SK-N-SH (cell line): ENCODE measurements at regions not wholly inside any gene's neighbourhood (a gene's known extent, or its start where the extent isn't known, plus 50 kb on each side); places are given as distances from the start of the nearest gene placed in this dataset.

Source experiments
- CTCF ChIA-PET: fragments of 300-600, 350-600 bp; formaldehyde crosslinking; extraction: SDS; loops from one replicate; lab custom pipeline; 2021; lab: Yijun Ruan, JAX
- POLR2A ChIA-PET: fragments of 350-600 bp; sonication (Branson Sonifier 250); formaldehyde crosslinking; extraction: SDS; loops from one replicate; lab custom pipeline; 2020; ENCODE audit warnings: antibody characterized with exemption, inconsistent platforms; lab: Yijun Ruan, JAX
- DNase-seq: peaks from one replicate; pipeline ENCODE4 v3.0.0; 2012
- H2AFZ ChIP-seq: fragments of 200-600 bp; sonication (generic); 2 replicates; pipeline ENCODE4 v1.8.1; 2016; ENCODE audit warnings: antibody characterized with exemption, mild to moderate bottlenecking, low read depth
- H3F3A ChIP-seq: fragments of 200-600 bp; sonication (generic); replicated peaks from 2 replicates; pipeline ENCODE3; 2016; ENCODE audit warnings: antibody characterized with exemption, mild to moderate bottlenecking; ENCODE audit not compliant: insufficient read depth
- H3K27ac ChIP-seq, 2 experiments: fragments of 200-500 bp in 1 of 2; fragments of 200-600 bp in 1 of 2; sonication (Bioruptor generic) in 1 of 2; sonication (generic), shearing (Covaris generic) in 1 of 2; 2 replicates each; pipeline versions ENCODE4 v1.5.1 to v1.6.1; 2014 to 2016; ENCODE audit warnings: low read depth in 2 of 2, inconsistent platforms in 1 of 2, low read length in 1 of 2, mild to moderate bottlenecking in 1 of 2, mixed read lengths in 1 of 2
- H3K27me3 ChIP-seq: fragments of 200-600 bp; sonication (generic), shearing (Covaris generic); 2 replicates; pipeline ENCODE4 v1.6.1; 2016; ENCODE audit warnings: mixed run types; ENCODE audit not compliant: insufficient read depth
- H3K36me3 ChIP-seq, 2 experiments: fragments of 200-500 bp in 1 of 2; fragments of 200-600 bp in 1 of 2; sonication (Bioruptor generic) in 1 of 2; sonication (generic) in 1 of 2; replicated peaks in 1 of 2; 2 replicates each; pipeline versions ENCODE3 to v1.5.1; 2014 to 2016; ENCODE audit warnings: low read length in 1 of 2, mild to moderate bottlenecking in 1 of 2; ENCODE audit not compliant: insufficient read depth in 2 of 2, control insufficient read depth in 1 of 2
- H3K4me1 ChIP-seq, 2 experiments: fragments of 200-500 bp in 1 of 2; fragments of 200-600 bp in 1 of 2; sonication (Bioruptor generic) in 1 of 2; sonication (generic), shearing (Covaris generic) in 1 of 2; 2 replicates each; pipeline versions ENCODE4 v1.5.1 to v1.6.1; 2014 to 2016; ENCODE audit warnings: low read depth in 1 of 2, low read length in 1 of 2, mixed run types in 1 of 2; ENCODE audit not compliant: insufficient read depth in 2 of 2, control insufficient read depth in 1 of 2
- H3K4me2 ChIP-seq: fragments of 200-600 bp; sonication (generic), shearing (Covaris generic); 2 replicates; pipeline ENCODE4 v1.6.1; 2017; ENCODE audit warnings: mixed run types
- H3K4me3 ChIP-seq, 2 experiments: fragments of 200-500 bp in 1 of 2; fragments of 200-600 bp in 1 of 2; sonication (Bioruptor generic) in 1 of 2; sonication (generic), shearing (Covaris generic) in 1 of 2; 2 replicates each; pipeline versions ENCODE4 v1.5.1 to v1.8.1; 2014 to 2016; ENCODE audit warnings: low read depth in 2 of 2, inconsistent platforms in 1 of 2, low read length in 1 of 2, mild to moderate bottlenecking in 1 of 2, mixed read lengths in 1 of 2, moderate library complexity in 1 of 2
- H3K79me2 ChIP-seq: fragments of 200-600 bp; sonication (generic); 2 replicates; pipeline ENCODE4 v1.8.1; 2017; ENCODE audit warnings: mild to moderate bottlenecking; ENCODE audit not compliant: insufficient read depth
- H3K9ac ChIP-seq: fragments of 200-600 bp; sonication (generic); 2 replicates; pipeline ENCODE4 v1.6.1; 2017; ENCODE audit warnings: mixed run types
- H3K9me2 ChIP-seq: fragments of 200-600 bp; sonication (generic); 2 replicates; pipeline ENCODE4 v1.6.1; 2017; ENCODE audit warnings: mixed run types
- H3K9me3 ChIP-seq: fragments of 200-600 bp; sonication (generic); 2 replicates; pipeline ENCODE4 v1.6.1; 2017; ENCODE audit warnings: mixed run types, mild to moderate bottlenecking, moderate library complexity
- H4K20me1 ChIP-seq: fragments of 200-600 bp; sonication (generic); 2 replicates; pipeline ENCODE4 v1.6.1; 2017; ENCODE audit warnings: mild to moderate bottlenecking, mixed run types; ENCODE audit not compliant: insufficient read depth
- ELF1 ChIP-seq: IDR thresholded peaks from 2 replicates; pipeline ENCODE4 v1.4.0; 2012
- EP300 ChIP-seq, 2 experiments: IDR thresholded peaks; 2 replicates each; pipeline versions ENCODE4 v1.4.0 to v1.6.1; 2012; ENCODE audit warnings: borderline replicate concordance in 1 of 2, low read depth in 1 of 2, low read length in 1 of 2
- FOXJ3 ChIP-seq: sonication (generic); formaldehyde crosslinking; IDR thresholded peaks from 2 replicates; pipeline ENCODE4 v1.5.1; 2020; ENCODE audit warnings: mild to moderate bottlenecking, missing genetic modification reagents
- MXI1 ChIP-seq: IDR thresholded peaks from 2 replicates; pipeline ENCODE4 v1.6.1; 2012; ENCODE audit warnings: mild to moderate bottlenecking, low read depth, low read length, improper control_type of control experiment
- NRF1 ChIP-seq: IDR thresholded peaks from 2 replicates; pipeline ENCODE4 v1.6.1; 2012; ENCODE audit warnings: low read depth, mild to moderate bottlenecking, low read length
- RAD21 ChIP-seq: IDR thresholded peaks from 2 replicates; pipeline ENCODE4 v1.6.1; 2012; ENCODE audit warnings: mild to moderate bottlenecking, low read length
- RCOR1 ChIP-seq: fragments of 150-350 bp; IDR thresholded peaks from 2 replicates; pipeline ENCODE4 v1.6.1; 2017; ENCODE audit warnings: antibody characterized with exemption, low read length
- RFX5 ChIP-seq: IDR thresholded peaks from 2 replicates; pipeline ENCODE4 v1.6.1; 2012; ENCODE audit warnings: mild to moderate bottlenecking, improper control_type of control experiment, low read length
- RXRA ChIP-seq: IDR thresholded peaks from 2 replicates; pipeline ENCODE4 v1.4.0; 2012; ENCODE audit warnings: low read depth, mild to moderate bottlenecking, borderline replicate concordance
- SIN3A ChIP-seq: IDR thresholded peaks from 2 replicates; pipeline ENCODE4 v1.6.1; 2012; ENCODE audit warnings: low read depth, mild to moderate bottlenecking, low read length, moderate library complexity, borderline replicate concordance
- SMC3 ChIP-seq: IDR thresholded peaks from 2 replicates; pipeline ENCODE4 v1.6.1; 2012; ENCODE audit warnings: low read depth, low read length, improper control_type of control experiment
- TCF12 ChIP-seq: IDR thresholded peaks from 2 replicates; pipeline ENCODE4 v1.4.0; 2012
- WGBS: methylation state at CpG from one replicate; pipeline ENCODE4 v1.1.6; 2017; ENCODE audit warnings: low lambda C conversion rate; 5-methylcytosine and 5-hydroxymethylcytosine counted together
- TF ChIP-seq, protein P1 (sequence below): fragments of 150-350 bp; IDR thresholded peaks from 2 replicates; pipeline ENCODE4 v1.6.1; 2016; ENCODE audit warnings: mild to moderate bottlenecking, low read depth, low read length
- TF ChIP-seq, protein P2 (sequence below): fragments of 200-600 bp; sonication (generic); IDR thresholded peaks from 2 replicates; pipeline ENCODE4 v1.6.1; 2017; ENCODE audit warnings: antibody characterized with exemption, mild to moderate bottlenecking, moderate library complexity
- TF ChIP-seq, protein P3 (sequence below): IDR thresholded peaks from 2 replicates; pipeline ENCODE4 v1.6.1; 2012; ENCODE audit warnings: mild to moderate bottlenecking, low read depth, low read length, moderate library complexity

DNA sequence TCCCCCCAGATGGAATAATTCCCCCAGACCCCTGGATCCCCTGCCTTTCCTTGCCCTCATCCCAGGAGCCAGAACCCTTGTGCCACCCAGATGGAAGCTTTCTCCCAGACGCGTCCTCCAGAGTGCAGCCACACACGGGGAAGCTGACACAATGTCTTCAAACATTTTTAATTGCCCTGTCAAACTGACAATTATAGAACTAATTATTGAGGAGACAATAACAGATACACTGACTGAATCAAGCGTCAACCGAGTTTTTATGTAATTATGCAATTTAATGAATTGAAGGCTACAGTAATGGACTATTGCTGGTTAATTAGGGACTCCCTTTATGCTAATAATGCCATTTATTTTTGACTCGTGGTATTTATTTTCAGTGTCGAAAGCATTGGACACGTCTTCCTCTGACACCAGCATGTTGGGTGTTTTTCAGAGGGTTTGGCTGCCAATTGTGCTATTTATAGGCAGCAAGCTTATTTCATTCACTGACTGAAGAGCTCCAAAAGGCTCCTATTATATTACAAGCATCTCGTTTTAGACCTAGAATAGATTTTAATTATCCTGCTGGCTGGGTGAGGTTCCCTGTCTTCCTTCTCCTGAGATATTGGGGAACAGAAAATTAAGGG lies 298.2 kb upstream of the C16orf82 start:
- Histone ChIP-seq H3K27me3 (no peaks in the 10 kb centered on the region), H3K9me3 (no peaks in the 10 kb centered on the region), H3K4me2 (no peak overlapping the region), H3K36me3 (no peaks in the 10 kb centered on the region), H2AFZ (no peak overlapping the region), H3K79me2 (no peaks in the 10 kb centered on the region), H3K9me2 (no peaks in the 10 kb centered on the region), H3F3A (no peaks in the 10 kb centered on the region), H3K4me1 (no peaks in the 10 kb centered on the region), H3K27ac (no peak overlapping the region), H4K20me1 (no peaks in the 10 kb centered on the region), H3K9ac (no peak overlapping the region), H3K4me3 (no peak overlapping the region)
- ChIA-PET CTCF (no interaction called here), POLR2A (no interaction called here)
- no peak for DNase-seq
- TF ChIP-seq TCF12 (no peak), RCOR1 (no peak), RXRA (no peak), NRF1 (no peak), MXI1 (no peak), SIN3A (no peak), RFX5 (no peak), RAD21 (no peak), ELF1 (no peak), EP300 (IDR thresholded peaks at IDR 0.05; ENCODE audit: borderline replicate concordance in 1 of 2, low read depth in 1 of 2, low read length in 1 of 2) (no peak), FOXJ3 (CRISPR knock-in tag) (no peak), SMC3 (no peak)
- TF ChIP-seq, protein P1, sequence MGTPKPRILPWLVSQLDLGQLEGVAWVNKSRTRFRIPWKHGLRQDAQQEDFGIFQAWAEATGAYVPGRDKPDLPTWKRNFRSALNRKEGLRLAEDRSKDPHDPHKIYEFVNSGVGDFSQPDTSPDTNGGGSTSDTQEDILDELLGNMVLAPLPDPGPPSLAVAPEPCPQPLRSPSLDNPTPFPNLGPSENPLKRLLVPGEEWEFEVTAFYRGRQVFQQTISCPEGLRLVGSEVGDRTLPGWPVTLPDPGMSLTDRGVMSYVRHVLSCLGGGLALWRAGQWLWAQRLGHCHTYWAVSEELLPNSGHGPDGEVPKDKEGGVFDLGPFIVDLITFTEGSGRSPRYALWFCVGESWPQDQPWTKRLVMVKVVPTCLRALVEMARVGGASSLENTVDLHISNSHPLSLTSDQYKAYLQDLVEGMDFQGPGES, result no peak
- TF ChIP-seq, protein P2, sequence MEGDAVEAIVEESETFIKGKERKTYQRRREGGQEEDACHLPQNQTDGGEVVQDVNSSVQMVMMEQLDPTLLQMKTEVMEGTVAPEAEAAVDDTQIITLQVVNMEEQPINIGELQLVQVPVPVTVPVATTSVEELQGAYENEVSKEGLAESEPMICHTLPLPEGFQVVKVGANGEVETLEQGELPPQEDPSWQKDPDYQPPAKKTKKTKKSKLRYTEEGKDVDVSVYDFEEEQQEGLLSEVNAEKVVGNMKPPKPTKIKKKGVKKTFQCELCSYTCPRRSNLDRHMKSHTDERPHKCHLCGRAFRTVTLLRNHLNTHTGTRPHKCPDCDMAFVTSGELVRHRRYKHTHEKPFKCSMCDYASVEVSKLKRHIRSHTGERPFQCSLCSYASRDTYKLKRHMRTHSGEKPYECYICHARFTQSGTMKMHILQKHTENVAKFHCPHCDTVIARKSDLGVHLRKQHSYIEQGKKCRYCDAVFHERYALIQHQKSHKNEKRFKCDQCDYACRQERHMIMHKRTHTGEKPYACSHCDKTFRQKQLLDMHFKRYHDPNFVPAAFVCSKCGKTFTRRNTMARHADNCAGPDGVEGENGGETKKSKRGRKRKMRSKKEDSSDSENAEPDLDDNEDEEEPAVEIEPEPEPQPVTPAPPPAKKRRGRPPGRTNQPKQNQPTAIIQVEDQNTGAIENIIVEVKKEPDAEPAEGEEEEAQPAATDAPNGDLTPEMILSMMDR, result no peak
- TF ChIP-seq, protein P3, sequence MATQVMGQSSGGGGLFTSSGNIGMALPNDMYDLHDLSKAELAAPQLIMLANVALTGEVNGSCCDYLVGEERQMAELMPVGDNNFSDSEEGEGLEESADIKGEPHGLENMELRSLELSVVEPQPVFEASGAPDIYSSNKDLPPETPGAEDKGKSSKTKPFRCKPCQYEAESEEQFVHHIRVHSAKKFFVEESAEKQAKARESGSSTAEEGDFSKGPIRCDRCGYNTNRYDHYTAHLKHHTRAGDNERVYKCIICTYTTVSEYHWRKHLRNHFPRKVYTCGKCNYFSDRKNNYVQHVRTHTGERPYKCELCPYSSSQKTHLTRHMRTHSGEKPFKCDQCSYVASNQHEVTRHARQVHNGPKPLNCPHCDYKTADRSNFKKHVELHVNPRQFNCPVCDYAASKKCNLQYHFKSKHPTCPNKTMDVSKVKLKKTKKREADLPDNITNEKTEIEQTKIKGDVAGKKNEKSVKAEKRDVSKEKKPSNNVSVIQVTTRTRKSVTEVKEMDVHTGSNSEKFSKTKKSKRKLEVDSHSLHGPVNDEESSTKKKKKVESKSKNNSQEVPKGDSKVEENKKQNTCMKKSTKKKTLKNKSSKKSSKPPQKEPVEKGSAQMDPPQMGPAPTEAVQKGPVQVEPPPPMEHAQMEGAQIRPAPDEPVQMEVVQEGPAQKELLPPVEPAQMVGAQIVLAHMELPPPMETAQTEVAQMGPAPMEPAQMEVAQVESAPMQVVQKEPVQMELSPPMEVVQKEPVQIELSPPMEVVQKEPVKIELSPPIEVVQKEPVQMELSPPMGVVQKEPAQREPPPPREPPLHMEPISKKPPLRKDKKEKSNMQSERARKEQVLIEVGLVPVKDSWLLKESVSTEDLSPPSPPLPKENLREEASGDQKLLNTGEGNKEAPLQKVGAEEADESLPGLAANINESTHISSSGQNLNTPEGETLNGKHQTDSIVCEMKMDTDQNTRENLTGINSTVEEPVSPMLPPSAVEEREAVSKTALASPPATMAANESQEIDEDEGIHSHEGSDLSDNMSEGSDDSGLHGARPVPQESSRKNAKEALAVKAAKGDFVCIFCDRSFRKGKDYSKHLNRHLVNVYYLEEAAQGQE, result no peak
- WGBS, result 4% methylated on average over 9 of the region's 9 CpGs
